Keratinocyte (primary cell): ENCODE measurements at regions not wholly inside any gene's neighbourhood (a gene's known extent, or its start where the extent isn't known, plus 50 kb on each side); places are given as distances from the start of the nearest gene placed in this dataset.

ENCODE experiments used
- CTCF ChIP-seq, 3 experiments: IDR thresholded peaks in 1 of 3; conservative IDR thresholded peaks in 1 of 3; optimal IDR thresholded peaks in 1 of 3; 2 replicates in 2 of 3; 3 replicates in 1 of 3; pipeline versions ENCODE3 to v1.5.1; 2011; ENCODE audit warnings: low read length in 3 of 3, mild to moderate bottlenecking in 3 of 3, moderate library complexity in 2 of 3, control low read depth in 1 of 3, inconsistent platforms in 1 of 3; ENCODE audit not compliant: insufficient read depth in 2 of 3; ENCODE audit errors: extremely low read depth in 1 of 3
- EZH2 ChIP-seq: IDR thresholded peaks from one replicate; pipeline ENCODE4 v1.6.1; 2012; ENCODE audit warnings: inconsistent platforms, mild to moderate bottlenecking, low read length, moderate library complexity

GRCh38 chr13:82664183-82664582, 1218.1 kb downstream of the SLITRK1 start:
- TF ChIP-seq EZH2 (no peak), CTCF (optimal IDR thresholded peaks at IDR 0.05 in 1 of 3, IDR thresholded peaks at IDR 0.05 in 1 of 3, conservative IDR thresholded peaks at IDR 0.05 in 1 of 3; ENCODE audit: extremely low read depth in 1 of 3, insufficient read depth in 2 of 3, low read length in 3 of 3) (no peak)
